Activated B cell treated with CpG ODN at 0.5 μM for 24 hours (primary cell): ENCODE measurements at regions not wholly inside any gene's neighbourhood (a gene's known extent, or its start where the extent isn't known, plus 50 kb on each side); places are given as distances from the start of the nearest gene placed in this dataset.

Experiments used
- ATAC-seq: fragments of 200-7000 bp; cut with Tn5 transposase; one replicate; pipeline ENCODE4 v1.10.0; 2021; ENCODE audit warnings: low read depth, mild to moderate bottlenecking, moderate library complexity
- CTCF ChIA-PET: fragments of 350-600 bp; sonication (Branson Sonifier 250); formaldehyde crosslinking; loops from one replicate; lab custom pipeline; 2021; ENCODE audit warnings: antibody characterized with exemption; lab: Charles Lee
- POLR2A ChIA-PET: fragments of 350-600 bp; sonication (Branson Sonifier 250); formaldehyde crosslinking; loops from one replicate; lab custom pipeline; 2021; ENCODE audit warnings: antibody characterized with exemption; lab: Charles Lee
- DNase-seq: peaks from one replicate; pipeline ENCODE4 v3.0.0; 2022
- H3K27ac Mint-ChIP-seq: one replicate; pipeline ENCODE4 v1.8.0; 2020; ENCODE audit warnings: mixed read lengths
- H3K27me3 Mint-ChIP-seq: one replicate; pipeline ENCODE4 v1.8.0; 2021; ENCODE audit warnings: mixed read lengths
- H3K36me3 Mint-ChIP-seq: one replicate; pipeline ENCODE4 v1.8.0; 2021; ENCODE audit warnings: low read depth, mixed read lengths
- H3K4me1 Mint-ChIP-seq: one replicate; pipeline ENCODE4 v1.8.0; 2021; ENCODE audit warnings: mixed read lengths
- H3K4me3 Mint-ChIP-seq: one replicate; pipeline ENCODE4 v1.8.0; 2020; ENCODE audit warnings: mild to moderate bottlenecking, mixed read lengths
- H3K9me3 Mint-ChIP-seq: one replicate; pipeline ENCODE4 v1.8.0; 2020; ENCODE audit warnings: mixed read lengths
- intact Hi-C: fragments of 100-400 bp; cut with micrococcal nuclease; formaldehyde crosslinking; loops from one replicate; pipeline ENCODE4 v1.15.1; 2024
- TF ChIP-seq, protein P1 (sequence below): fragments of 200-600 bp; IDR thresholded peaks from one replicate; pipeline ENCODE4 v1.8.0; 2022; ENCODE audit warnings: antibody characterized with exemption, mild to moderate bottlenecking

DNA sequence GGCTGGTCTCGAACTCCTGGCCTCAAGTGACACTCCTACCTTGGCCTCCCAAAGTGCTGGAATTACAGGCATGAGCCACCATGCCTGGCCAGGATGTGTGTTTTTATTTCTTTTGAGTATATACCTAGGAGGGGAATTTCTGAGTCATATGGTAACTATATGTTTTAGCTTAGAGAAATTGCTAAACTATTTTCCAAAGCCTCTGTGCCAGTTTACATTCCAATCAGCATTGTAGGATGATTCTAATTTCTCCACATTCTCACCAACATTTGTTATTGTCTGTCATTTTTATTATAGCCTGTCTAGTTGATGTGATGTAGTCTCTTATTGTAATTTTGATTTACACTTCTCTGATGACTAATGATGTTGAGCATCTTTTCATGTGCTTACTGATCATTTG, 1576.0 kb downstream of the RPA4 start:
- H3K36me3 Mint-ChIP-seq = no peaks in the 10 kb centered on the region
- ATAC-seq (no peak), DNase-seq (no peak)
- CTCF ChIA-PET = no interaction called here
- intact Hi-C loops = no loop called here
- H3K4me1 Mint-ChIP-seq = no peaks in the 10 kb centered on the region
- H3K27ac Mint-ChIP-seq = no peak overlapping the region
- no peaks in the 10 kb centered on the region for H3K9me3 Mint-ChIP-seq
- TF ChIP-seq, protein P1, sequence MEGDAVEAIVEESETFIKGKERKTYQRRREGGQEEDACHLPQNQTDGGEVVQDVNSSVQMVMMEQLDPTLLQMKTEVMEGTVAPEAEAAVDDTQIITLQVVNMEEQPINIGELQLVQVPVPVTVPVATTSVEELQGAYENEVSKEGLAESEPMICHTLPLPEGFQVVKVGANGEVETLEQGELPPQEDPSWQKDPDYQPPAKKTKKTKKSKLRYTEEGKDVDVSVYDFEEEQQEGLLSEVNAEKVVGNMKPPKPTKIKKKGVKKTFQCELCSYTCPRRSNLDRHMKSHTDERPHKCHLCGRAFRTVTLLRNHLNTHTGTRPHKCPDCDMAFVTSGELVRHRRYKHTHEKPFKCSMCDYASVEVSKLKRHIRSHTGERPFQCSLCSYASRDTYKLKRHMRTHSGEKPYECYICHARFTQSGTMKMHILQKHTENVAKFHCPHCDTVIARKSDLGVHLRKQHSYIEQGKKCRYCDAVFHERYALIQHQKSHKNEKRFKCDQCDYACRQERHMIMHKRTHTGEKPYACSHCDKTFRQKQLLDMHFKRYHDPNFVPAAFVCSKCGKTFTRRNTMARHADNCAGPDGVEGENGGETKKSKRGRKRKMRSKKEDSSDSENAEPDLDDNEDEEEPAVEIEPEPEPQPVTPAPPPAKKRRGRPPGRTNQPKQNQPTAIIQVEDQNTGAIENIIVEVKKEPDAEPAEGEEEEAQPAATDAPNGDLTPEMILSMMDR = no peak
- H3K4me3 Mint-ChIP-seq = no peak overlapping the region
- no peaks in the 10 kb centered on the region for H3K27me3 Mint-ChIP-seq
- POLR2A ChIA-PET = no interaction called here

DNA sequence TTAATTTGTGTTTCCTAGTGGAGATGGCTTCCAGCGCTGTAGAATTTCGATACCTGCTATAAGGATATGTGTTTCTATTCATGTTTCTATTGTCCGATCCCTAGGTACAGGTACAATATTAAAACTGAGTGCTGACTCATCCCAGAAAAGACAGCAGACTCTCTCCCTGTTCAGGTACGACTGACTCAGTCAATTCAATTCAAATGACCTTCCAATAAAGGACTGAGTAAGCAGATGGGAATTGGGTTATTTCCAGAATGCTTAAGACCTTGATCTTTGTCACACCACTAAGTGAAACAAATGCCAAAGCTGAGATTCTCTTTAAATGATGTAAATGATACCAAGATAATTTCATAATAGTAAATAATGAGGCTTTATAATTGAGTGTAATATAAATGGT, 1596.9 kb downstream of the RPA4 start:
- no peak for ATAC-seq
- no peak for DNase-seq
- ChIA-PET POLR2A (no interaction called here), CTCF (no interaction called here)
- Mint-ChIP-seq H3K9me3 (no peaks in the 10 kb centered on the region), H3K4me1 (no peaks in the 10 kb centered on the region), H3K4me3 (no peak overlapping the region), H3K27ac (no peak overlapping the region), H3K27me3 (no peaks in the 10 kb centered on the region), H3K36me3 (no peaks in the 10 kb centered on the region)
- intact Hi-C loops = no loop called here
- TF ChIP-seq, protein P1 = no peak

DNA sequence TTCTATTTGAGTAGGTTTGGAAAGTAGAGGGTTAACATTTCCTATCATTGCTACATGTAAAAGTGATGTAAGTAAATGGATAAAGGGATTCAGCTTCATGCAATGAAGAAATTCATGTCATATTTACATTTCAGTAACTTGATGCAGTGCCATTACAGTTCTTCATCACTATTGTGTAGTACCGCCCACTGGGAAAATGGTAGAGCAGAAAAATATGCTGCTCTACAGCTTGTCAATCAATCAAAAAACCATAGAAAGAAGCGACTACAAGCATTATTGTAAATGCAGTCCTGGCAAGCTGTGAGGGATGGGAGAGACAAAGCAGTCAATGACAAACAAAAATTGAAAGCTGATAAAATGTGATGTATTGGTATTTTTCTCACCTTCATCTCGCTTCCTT, 1597.9 kb downstream of the RPA4 start:
- intact Hi-C loops = no loop called here
- ChIA-PET CTCF (no interaction called here), POLR2A (no interaction called here)
- Mint-ChIP-seq H3K4me3 (no peak overlapping the region), H3K27ac (no peak overlapping the region), H3K4me1 (no peaks in the 10 kb centered on the region), H3K36me3 (no peaks in the 10 kb centered on the region), H3K9me3 (no peaks in the 10 kb centered on the region), H3K27me3 (no peaks in the 10 kb centered on the region)
- DNase-seq (no peak), ATAC-seq (no peak)
- TF ChIP-seq, protein P1 = no peak

DNA sequence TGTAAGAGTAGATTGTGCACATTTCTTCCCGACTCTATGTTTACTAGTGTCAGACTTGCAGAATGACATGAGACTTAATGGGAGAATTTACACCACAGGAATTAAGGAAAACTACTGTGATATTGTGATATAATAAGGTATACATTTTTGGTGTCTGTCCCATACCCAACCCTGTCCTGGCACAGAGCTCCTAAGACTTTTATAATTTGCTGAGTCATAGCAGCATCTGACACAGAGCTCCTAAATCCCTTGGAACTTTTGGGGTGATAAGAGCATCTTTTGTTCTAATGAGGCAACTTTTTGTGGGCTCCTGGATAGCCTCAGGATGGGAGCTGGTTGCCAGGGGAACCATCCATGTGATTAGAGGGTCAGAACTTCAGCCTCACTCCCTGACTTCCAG, 1607.0 kb downstream of the RPA4 start:
- DNase-seq (no peak), ATAC-seq (no peak)
- Mint-ChIP-seq H3K9me3 (peaks cover 6% of the 10 kb centered on the region), H3K27ac (no peak overlapping the region), H3K4me3 (no peak overlapping the region), H3K36me3 (no peaks in the 10 kb centered on the region), H3K27me3 (no peaks in the 10 kb centered on the region), H3K4me1 (no peaks in the 10 kb centered on the region)
- intact Hi-C loops = no loop called here
- POLR2A ChIA-PET = no interaction called here
- CTCF ChIA-PET = no interaction called here
- TF ChIP-seq, protein P1 = no peak

DNA sequence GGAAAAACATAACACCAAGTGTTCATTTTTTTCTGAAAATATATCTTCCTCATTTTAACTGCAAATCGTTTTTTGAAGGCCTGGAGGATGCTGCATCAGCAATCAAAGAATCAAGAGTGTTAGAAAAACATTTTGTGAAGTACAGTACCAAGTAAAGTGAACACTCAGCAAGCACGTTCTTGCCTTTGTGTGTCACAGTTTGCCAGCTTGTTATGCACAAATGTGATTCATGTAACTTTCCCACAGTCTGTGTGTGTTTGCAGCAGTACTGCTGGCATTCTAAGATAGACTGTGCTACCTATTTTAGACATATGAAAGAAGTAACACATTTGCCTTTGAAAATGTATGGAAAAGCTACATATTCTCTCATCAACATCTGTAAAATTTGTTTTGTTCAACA, 1617.7 kb downstream of the RPA4 start:
- TF ChIP-seq, protein P1 = no peak
- ATAC-seq = no peak
- Mint-ChIP-seq H3K27ac (no peak overlapping the region), H3K36me3 (no peaks in the 10 kb centered on the region), H3K27me3 (no peaks in the 10 kb centered on the region), H3K9me3 (no peaks in the 10 kb centered on the region), H3K4me1 (no peaks in the 10 kb centered on the region), H3K4me3 (no peak overlapping the region)
- CTCF ChIA-PET = no interaction called here
- no peak for DNase-seq
- POLR2A ChIA-PET = no interaction called here
- intact Hi-C loops = no loop called here
